ENCODE measurements at regions not wholly inside any gene's neighbourhood (a gene's known extent, or its start where the extent isn't known, plus 50 kb on each side); places are given as distances from the start of the nearest gene placed in this dataset.

DNA sequence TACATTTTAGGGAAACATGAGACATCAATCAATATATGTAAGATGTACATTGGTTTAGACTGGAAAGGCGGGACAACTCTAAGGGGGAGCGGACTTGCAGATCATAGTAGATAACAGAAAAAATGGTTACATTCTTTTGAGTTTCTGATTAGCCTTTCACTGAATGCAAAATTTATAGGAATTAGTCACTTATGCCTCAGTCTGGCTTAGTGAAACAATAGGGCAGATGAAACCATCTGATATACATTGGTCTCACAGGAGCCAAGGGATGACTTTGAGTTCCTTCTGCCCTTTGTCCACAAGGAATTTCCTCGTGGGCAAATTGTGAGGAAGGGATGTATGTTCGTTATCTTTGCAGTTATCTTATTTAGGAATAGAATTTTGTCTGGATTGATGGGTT, 128.2 kb downstream of the ARSF start:
- TF ChIP-seq EZH2phosphoT487 (IDR thresholded peaks at IDR 0.05; ENCODE audit: insufficient read depth, low read depth) (no peak), EZH2 (IDR thresholded peaks at IDR 0.05; ENCODE audit: insufficient read depth, poor library complexity, severe bottlenecking) (no peak)

Data from GM23248 (cell line).